ENCODE measurements at regions not wholly inside any gene's neighbourhood (a gene's known extent, or its start where the extent isn't known, plus 50 kb on each side); places are given as distances from the start of the nearest gene placed in this dataset.
"Not testable (repeated sequence)": the region's sequence is repeated elsewhere in the genome, so short reads cannot be mapped to it uniquely, and the experiment has no call there.

DNA sequence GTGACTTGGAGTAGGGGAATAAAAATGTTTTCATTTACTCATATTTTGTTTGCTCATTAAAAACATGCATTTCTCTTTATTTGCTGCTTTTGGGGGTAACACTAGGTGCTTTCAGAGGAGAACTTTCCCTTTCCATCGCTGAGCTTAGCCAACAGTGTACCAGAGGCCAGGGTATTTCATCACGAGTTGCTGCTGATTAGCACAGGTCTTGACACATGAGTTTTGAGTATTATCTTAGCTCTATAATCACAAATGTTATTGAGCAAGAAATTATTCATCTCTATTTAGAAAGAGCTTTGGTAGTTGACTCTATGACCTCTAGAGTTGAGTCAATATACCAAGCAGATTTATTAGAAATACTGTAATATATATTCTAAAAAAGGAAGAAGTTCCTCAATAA is 375.9 kb downstream of the NXPH1 start:
- DNase-seq (ENCODE audit: low read depth in 3 of 3), result no peak

DNA sequence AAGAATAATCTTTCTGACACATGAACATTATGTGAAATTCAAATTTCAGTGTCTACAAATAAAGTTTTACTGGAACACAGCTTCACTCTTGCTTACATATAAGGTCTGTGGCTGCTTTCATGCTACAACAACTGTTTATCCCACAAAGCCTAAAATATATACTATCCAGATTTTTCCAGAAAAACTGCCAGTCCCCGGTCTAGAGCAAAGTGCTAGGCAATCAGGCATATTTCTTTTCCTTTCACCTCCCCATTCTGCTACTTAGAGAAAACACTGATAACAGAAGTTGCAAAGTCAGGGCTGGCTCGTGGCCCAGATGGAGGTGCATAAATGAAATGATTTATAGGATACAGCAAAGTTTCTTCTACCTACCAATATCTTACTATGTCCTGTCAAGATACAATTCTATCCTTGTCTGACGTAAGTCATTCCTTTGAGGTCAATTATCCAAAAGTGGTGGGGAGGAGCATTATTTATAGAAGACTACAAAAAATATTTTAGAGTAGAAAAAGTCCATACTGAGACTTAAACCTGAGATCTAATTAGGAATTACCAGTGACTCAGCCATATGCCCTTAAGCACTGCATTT is 384.1 kb downstream of the NXPH1 start:
- DNase-seq (ENCODE audit: low read depth in 3 of 3), result no peak

DNA sequence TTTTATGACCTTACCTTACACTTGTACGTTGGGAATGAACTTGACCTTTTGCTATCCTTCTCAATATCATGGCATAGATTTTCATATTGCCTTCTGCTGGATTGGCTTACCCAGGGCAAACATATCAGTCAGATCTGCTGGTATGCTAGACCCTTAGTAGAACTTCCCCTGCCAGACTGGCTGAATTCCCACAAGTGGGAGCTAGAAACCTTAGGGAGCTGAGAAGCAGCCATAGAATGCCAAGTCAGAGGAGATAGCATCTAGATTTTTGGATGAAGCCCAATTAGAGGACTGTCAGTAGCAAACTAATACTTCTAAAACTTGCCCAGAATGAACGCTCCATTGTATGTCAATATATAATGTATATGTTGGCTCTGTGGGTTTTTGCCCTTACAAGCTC is 385.0 kb downstream of the NXPH1 start:
- DNase-seq (ENCODE audit: low read depth in 3 of 3), result no peak

DNA sequence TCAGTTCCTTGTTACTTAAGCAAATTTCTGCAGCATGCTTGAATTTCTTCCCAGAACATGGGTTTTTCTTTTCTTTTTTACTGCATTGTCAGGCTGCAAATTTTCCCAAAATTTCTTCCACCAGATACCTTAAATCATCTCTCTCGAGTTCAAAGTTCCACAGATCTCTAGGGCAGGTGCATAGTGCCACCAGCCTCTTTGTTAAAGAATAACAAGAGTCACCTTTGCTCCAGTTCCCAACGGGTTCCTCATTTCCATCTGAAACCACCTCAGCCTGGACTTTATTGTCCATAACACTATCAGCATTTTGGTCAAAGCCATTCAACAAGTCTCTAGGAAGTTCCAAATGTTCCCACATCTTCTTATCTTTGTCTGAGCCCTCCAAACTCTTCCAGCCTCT is 389.2 kb downstream of the NXPH1 start:
- no peak for DNase-seq (ENCODE audit: low read depth in 3 of 3)

DNA sequence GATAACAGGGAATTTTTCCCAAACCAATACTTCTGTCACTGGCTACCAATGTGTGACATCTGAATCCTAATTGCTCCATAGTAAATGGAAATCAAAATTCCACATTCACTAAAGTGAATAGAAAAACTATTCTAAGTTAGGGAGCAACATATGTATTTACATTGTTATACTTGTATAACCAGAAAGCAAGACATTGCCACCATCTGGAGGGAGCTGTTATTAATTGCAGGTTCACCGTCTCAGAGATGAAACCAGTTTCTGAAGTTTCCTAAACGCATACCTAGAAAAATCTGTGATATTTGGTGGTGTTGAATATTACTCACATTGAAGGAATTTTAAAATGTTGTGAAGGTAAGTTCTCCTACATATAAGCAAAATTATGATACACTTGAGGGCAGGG is 390.1 kb downstream of the NXPH1 start:
- DNase-seq (ENCODE audit: low read depth in 3 of 3), result no peak

DNA sequence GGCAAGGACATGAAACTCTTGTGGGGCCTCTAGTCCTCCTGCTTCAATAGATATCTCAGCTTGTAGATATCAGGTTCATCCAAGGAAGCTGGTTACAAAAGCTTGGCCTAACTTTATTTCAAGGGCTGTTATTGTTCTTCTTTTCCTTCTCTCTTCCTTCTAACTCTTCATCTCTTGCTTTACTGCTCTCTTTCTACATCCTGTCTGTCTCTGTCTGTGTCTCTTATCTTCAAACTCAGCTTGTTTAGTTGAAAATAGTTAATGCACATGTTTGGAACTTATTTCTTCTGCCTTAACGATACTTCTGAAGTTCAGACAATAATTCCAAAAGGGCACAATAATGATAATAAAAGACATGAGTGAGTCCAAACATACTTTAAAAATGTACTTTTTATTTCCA is 393.9 kb downstream of the NXPH1 start:
- DNase-seq (ENCODE audit: low read depth in 3 of 3), result no peak

DNA sequence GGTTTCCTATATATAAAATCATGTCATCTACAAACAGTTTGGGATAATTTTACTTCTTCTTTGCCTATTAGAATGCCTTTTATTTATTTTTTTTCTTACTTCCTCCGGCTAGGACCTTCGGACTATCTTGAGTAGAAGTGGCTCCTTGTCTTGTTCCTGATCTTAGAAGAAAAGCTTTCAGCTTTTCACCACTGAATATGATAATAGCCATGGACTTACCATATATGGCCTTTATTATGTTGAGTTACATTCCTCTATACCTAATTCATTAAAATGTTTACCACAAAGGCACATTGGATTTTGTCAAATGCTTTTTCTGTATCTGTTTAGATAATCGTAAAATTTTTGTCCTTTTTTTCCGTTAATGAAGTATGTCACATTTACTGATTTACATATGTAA is 395.7 kb downstream of the NXPH1 start:
- DNase-seq (ENCODE audit: low read depth in 3 of 3), result no peak

DNA sequence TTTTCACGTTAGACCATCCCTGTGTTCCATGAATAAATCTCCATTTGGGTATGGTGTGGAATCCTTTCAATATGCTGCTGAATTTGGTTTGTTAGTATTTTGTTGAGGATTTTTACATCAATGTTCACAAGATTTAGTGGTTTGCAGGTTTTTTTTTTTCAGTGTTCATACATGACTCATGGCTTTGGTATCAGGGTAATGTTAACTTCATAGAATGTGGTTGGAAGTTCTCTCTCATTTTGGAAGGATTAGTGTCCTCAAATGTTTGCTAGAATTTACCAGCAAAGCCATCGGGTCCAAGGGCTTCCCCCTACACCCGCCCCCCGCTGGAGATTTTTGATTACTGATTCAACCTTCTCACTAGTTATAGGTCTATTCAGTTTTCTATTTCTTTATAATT is 398.0 kb downstream of the NXPH1 start:
- no peak for DNase-seq (ENCODE audit: low read depth in 3 of 3)

DNA sequence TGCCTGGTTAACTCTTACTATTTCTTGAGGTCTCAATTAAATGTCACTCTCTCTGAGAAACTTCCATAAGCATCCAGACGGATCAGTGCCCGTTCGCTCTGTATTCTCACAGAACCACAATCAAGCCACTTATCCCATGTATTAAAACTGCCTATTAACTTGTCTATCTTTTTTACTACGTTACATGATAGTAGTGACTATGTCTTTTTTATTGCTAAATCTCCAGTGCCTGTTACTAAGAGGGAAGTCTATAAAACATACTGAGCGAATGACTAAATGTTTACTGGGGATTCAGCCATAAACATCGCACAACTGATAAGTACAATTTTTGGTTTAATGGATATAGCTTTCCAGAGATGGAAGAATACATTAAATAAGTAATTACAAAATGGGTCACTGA is 399.9 kb downstream of the NXPH1 start:
- DNase-seq (ENCODE audit: low read depth in 3 of 3), result no peak

DNA sequence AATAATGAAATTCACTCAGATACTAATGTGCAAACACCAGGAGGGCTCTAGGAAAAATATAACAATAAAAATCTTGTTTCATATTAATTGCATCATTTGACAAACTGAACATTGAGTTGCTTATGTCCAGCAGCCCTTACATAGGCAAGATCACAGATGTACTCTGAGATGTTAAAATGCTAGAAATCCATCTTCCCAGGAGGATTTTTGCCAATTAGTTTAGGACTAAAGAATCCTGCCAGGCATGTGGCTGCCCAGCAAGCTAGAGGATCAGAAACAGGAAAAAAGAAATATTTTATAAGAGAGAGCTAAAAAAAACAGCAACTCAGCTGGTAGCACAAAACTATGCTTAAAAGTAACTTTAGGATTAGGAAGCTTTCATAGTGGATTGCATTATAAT is 407.8 kb downstream of the NXPH1 start:
- DNase-seq (ENCODE audit: low read depth in 3 of 3), result no peak

DNA sequence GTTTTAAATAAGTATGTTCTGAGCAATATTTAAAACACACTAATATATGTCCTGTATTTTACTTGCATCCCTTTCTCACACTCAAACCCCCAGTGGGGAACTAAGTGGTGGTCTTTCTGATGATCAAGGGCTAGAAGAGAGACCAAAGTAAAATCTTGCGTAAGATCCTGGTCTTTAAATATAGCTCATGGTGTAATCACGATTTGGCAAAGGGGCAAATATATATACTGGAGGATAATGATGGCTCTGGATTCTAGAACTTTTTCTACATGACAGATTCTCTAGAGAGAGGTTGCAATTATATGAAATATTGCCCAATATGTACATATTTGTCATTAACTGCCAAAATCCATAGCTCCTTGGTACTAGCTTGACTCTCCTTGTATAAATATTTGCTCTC is 438.3 kb downstream of the NXPH1 start:
- no peak for DNase-seq (ENCODE audit: low read depth in 3 of 3)

DNA sequence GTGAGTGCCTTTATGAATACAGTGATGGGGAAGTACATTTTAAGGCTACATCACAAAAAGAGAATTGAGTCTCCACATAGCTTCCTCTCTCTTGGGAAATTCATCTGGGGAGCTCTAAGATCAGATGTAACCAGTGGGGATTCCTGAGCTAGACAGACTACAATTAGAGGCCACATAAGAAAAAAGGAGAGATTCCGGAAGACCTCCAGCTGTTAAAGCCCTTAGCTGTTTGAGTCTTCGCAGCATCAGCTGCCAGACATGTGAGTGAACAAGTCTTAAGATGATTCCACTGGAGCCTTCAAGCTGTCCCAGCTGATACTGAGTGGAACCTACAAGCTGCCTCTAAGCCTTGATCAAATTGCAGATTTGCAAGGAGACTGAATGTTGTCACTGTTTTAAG is 448.5 kb downstream of the NXPH1 start:
- no peak for DNase-seq (ENCODE audit: low read depth in 3 of 3)

DNA sequence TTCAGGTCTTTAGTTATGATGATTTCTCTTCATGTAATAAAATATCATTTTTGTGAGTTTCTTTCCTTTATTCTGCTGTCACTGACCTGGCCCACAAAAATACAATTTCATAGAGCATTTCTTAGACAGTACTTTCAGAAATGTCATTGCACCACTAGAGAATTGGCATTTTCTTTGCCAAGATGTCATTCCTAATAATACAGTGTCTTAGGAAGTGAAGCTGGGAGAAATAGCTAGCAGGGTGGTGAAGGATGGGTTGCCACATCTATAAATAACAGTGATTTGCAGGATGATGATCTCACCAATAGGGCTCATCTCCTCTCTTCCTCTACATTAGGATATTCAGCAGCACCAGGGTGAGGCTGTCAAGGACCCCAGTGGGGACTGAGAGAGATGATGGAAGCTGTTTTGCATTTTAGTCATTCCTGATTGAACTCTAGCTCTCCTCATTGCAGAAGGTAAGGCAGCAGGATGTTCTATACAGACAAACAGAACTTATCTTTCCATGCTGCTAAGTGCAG is 452.1 kb downstream of the NXPH1 start:
- DNase-seq (ENCODE audit: low read depth in 3 of 3), result no peak

DNA sequence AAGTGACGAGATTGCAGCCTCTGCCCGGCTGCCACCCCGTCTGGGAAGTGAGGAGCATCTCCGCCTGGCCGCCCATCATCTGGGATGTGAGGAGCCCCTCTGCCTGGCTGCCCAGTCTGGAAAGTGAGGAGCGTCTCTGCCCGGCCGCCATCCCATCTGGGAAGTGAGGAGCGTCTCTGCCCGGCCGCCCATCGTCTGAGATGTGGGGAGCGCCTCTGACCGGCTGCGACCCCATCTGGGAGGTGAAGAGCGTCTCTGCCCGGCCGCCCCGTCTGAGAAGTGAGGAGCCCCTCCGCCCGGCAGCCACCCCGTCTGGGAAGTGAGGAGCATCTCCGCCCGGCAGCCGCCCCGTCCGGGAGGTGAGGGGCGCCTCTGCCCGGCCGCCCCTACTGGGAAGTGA is 456.9 kb downstream of the NXPH1 start:
- not testable (repeated sequence) for DNase-seq (ENCODE audit: low read depth in 3 of 3)

DNA sequence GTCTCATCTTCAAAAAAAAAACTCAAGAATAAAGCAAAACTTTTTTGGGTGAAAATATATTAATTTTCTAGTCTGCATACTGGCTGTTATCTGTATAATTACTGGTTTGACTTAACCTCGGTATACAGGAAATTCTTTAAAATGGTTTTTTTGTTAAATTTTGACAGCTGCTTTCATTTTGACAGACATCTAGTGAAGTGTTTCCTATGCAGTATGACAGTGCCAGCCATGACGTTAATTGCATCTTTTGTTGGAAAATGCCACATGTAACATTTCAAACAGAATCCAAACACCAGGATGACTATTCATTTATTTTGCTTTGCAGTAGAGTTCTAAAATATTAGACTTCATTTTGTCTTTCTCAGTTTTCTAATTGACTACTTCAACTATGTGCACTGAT is 460.4 kb downstream of the NXPH1 start:
- DNase-seq (ENCODE audit: low read depth in 3 of 3), result no peak

DNA sequence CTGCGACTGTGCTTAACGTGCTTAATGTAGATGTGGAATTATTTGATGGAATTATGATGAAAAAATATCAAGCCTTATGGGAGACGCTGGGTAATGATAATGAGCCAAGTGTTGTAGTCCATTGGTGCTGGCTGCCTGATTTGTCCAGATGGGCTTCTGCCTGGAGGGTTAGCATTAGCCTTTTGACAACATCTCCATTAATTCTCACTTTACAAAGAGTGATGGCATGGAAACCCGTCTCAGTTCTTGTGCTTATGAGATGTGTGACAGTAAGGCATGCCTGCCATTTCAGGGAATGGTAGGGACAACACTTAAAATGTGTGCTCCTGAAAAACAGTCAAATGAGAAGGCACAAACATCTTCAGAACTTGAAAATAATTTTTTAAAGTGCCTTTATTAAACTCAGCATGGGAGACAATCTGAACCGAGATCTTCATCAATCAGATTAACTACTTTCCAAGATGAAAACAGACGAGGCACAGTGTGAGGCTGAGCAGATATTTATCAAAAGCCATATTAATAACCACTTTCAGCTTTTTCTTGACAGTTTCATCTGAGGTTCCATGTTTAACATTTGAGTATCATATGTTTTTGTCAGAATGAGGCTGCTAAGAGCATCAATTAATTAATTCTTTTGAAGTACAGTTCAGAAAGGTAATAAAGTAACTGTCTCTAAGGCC is 473.1 kb downstream of the NXPH1 start:
- no peak for DNase-seq (ENCODE audit: low read depth in 3 of 3)

DNA sequence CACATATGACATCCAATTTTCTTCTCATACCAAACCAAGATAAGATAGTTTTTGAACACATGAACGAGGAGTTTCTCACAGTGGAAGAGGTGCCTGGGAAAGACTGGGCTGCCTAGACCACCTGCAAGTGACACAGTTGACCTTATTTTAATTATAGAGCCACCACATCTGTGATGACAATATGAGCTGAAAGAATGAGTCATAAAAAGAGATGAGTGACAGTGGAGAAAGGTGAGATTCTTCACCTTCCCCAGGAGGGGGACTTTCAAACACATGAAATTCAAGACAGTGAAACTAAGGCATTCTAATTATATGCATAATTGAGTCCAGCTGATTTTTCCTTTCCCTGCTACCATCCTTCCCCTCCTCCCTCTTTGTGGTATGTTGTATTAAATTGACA is 475.5 kb downstream of the NXPH1 start:
- no peak for DNase-seq (ENCODE audit: low read depth in 3 of 3)

DNA sequence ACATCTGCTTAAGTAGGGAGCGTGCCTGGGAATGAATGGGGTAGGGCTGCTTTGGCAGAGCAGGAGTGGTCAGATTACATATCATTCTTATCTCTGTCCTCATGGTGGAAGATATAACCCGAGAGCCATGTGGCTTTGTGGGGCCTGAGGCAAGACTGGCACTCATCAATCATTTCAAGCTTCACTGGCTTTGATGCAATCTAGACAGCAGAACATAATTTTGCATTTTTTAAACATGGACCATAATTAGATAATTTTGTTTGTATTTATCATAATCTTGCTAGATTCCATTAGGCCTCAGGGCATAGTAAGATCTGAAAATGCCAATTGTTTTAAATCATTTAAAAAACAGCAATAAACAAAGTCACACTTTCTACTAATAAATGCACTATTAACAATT is 480.3 kb downstream of the NXPH1 start:
- DNase-seq (ENCODE audit: low read depth in 3 of 3), result no peak

DNA sequence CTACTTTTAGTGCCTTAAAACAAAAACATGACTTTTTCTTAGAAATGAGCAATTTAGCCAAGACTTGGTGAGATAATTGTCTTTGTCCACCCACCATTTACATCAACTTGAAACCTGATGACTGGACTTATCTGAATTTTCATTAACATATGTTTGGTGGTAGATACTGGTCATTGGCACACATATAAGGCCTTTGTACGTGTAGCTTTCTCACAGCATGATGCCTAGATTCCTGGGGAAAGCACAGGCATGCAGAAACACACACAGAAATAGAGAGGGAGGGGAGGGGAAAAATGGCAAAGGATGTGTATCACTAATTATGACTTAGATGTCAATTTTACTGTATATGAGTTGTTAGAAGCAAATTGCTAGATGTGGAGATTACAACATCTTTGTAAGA is 488.4 kb downstream of the NXPH1 start:
- DNase-seq (ENCODE audit: low read depth in 3 of 3), result no peak

DNA sequence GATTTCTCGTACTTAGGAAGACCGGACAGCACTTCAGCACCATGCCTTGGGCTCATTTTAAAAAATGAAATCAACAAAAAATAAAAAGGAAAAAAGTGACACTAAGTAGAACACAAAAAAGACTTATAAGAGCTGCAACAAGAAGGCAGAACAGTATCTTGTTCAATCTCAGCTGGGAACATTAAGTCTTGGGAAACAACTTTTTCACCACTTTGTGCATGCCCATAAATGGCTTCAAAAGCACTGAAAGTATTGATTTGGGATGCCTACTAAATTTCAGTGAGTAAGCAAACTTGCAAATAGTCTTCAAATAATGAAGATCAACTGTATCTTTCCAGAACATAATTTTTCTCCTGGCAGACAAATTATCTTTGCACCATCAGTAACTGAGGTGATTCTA is 489.3 kb downstream of the NXPH1 start:
- DNase-seq (ENCODE audit: low read depth in 3 of 3), result no peak

DNA sequence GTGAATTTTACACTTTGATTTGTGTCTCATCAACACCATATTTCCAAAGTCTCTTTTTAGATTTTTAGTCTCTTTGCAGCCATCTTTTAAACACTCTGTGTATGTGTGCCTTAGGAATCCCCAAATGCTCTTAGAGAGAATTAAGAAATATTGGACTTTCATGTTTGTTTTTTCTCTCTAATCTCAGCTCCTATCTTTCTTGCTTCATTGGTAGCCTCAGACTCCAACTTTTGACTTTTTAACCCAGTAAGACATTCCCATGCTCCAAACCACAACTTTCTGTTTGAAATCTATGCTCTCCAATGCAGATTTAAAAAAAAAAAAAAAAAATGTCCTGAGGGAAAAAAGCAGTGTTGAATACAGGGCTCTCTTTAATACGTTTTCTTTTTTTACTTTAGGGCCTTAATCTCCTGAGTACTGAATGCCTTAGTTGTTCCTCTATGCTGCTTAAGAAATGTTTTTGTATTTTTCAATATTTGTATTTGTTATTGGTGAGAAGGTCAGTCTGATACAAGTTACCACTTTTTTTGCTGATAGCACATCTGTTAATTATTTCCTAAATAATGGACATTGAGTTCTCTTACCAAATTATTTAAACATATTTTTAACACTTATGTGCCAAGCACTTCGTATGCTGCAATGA is 489.9 kb downstream of the NXPH1 start:
- DNase-seq (ENCODE audit: low read depth in 3 of 3), result no peak

DNA sequence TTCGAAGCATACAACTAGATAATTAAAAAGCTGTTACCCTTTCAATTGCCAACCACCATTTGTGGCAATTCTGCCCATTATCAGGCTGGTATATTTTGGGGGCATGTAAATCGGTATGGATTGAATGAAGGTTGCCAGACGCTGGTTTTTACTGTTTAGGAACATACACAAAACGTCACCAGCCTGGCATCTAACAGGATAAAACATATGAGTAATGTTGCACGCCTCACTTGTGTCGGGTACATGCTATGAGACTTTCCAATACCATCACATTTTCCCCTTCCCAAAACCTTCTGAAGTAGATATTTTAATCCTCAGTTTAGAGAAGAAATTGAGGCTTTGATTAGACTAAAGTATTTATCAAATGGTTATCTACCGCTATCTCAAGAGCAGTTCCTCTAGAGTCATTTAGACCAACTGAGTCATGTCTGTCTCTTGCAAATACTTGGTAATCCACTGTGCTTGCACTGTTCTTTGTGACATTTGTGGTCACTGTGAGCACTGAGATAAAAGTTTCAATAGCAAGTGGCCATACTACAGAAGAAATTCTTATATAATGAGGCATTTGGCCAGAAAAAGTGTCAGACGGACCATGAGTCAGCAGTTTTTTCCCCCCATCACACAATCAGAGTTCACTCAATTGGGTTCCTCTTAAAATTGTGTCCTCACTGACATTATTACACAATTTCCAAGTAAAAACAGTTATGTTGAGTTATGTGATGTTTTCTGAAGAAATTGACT is 498.7 kb downstream of the NXPH1 start:
- no peak for DNase-seq (ENCODE audit: low read depth in 3 of 3)

DNA sequence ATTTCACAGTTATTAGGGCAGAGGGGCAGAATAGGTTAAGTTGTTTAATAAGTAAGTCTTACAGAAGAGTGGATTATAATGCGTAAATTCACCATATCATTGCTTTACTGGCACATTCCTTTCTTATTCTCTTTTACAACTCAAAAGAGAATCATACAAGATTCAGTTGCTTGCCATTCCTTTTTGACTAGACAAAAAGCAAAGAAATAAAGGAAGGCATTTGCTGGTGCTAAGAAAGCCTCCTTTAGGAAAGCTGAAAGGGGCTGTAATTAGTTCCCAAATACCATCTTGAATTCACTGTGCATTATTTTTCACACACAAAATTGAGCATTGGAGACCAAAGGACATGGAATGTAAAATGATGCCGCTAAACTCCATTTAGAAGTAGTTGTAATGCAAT is 499.3 kb downstream of the NXPH1 start:
- DNase-seq (ENCODE audit: low read depth in 3 of 3), result no peak
